ENCODE measurements at regions not wholly inside any gene's neighbourhood (a gene's known extent, or its start where the extent isn't known, plus 50 kb on each side); places are given as distances from the start of the nearest gene placed in this dataset.

GRCh38 chr1:30523055-30524020, 200.0 kb downstream of the MATN1 start:
- Histone ChIP-seq H3K4me1 (ENCODE audit: low read depth, poor library complexity, severe bottlenecking) (no peaks in the 10 kb centered on the region), H4K20me1 (ENCODE audit: insufficient read depth) (no peaks in the 10 kb centered on the region), H3K79me2 (ENCODE audit: insufficient read depth, low read depth) (no peaks in the 10 kb centered on the region), H3K4me2 (no peak overlapping the region), H3K27ac (no peak overlapping the region), H3K9ac (no peak overlapping the region), H3K4me3 (IDR thresholded peaks at IDR 0.05; ENCODE audit: insufficient read depth, low read depth, low read length) (no peak overlapping the region), H3K36me3 (ENCODE audit: insufficient read depth) (no peaks in the 10 kb centered on the region), H3K27me3 (ENCODE audit: insufficient read depth, low read depth) (peaks cover 9% of the 10 kb centered on the region; the same call in 1 of the 2 replicates), H2AFZ (ENCODE audit: low read depth) (no peak overlapping the region)
- no peak for TF ChIP-seq CTCF (conservative IDR thresholded peaks at IDR 0.05; ENCODE audit: low read depth, low read length)

GRCh38 chr1:30522031-30523004, 201.1 kb downstream of the MATN1 start:
- TF ChIP-seq CTCF (conservative IDR thresholded peaks at IDR 0.05; ENCODE audit: low read depth, low read length): no peak
- H3K9ac ChIP-seq: no peak overlapping the region
- no peak overlapping the region for H3K4me3 ChIP-seq (IDR thresholded peaks at IDR 0.05; ENCODE audit: insufficient read depth, low read depth, low read length)
- H4K20me1 ChIP-seq (ENCODE audit: insufficient read depth): no peaks in the 10 kb centered on the region
- no peaks in the 10 kb centered on the region for H3K4me1 ChIP-seq (ENCODE audit: low read depth, poor library complexity, severe bottlenecking)
- peaks cover 9% of the 10 kb centered on the region; the same call in 1 of the 2 replicates for H3K27me3 ChIP-seq (ENCODE audit: insufficient read depth, low read depth)
- H3K4me2 ChIP-seq: no peak overlapping the region
- no peak overlapping the region for H3K27ac ChIP-seq
- H2AFZ ChIP-seq (ENCODE audit: low read depth): no peak overlapping the region
- H3K36me3 ChIP-seq (ENCODE audit: insufficient read depth): no peaks in the 10 kb centered on the region
- H3K79me2 ChIP-seq (ENCODE audit: insufficient read depth, low read depth): no peaks in the 10 kb centered on the region

GRCh38 chr1:30521261-30521865, 202.0 kb downstream of the MATN1 start:
- TF ChIP-seq CTCF (conservative IDR thresholded peaks at IDR 0.05; ENCODE audit: low read depth, low read length): no peak
- peaks cover 2% of the 10 kb centered on the region; the same call in 1 of the 2 replicates for H3K27me3 ChIP-seq (ENCODE audit: insufficient read depth, low read depth)

GRCh38 chr1:30520476-30520875, 202.9 kb downstream of the MATN1 start:
- Histone ChIP-seq H3K4me1 (ENCODE audit: low read depth, poor library complexity, severe bottlenecking) (no peaks in the 10 kb centered on the region), H2AFZ (ENCODE audit: low read depth) (no peak overlapping the region), H4K20me1 (ENCODE audit: insufficient read depth) (no peaks in the 10 kb centered on the region), H3K27ac (no peak overlapping the region), H3K4me3 (IDR thresholded peaks at IDR 0.05; ENCODE audit: insufficient read depth, low read depth, low read length) (no peak overlapping the region), H3K79me2 (ENCODE audit: insufficient read depth, low read depth) (no peaks in the 10 kb centered on the region), H3K27me3 (ENCODE audit: insufficient read depth, low read depth) (no peaks in the 10 kb centered on the region; the same call in 1 of the 2 replicates), H3K36me3 (ENCODE audit: insufficient read depth) (no peaks in the 10 kb centered on the region), H3K4me2 (no peak overlapping the region), H3K9ac (no peak overlapping the region)
- no peak for TF ChIP-seq CTCF (conservative IDR thresholded peaks at IDR 0.05; ENCODE audit: low read depth, low read length)

More at GRCh38 chr1:30521261-30521865, 202.0 kb downstream of the MATN1 start:
- H3K4me2 ChIP-seq: no peak overlapping the region
- H3K27ac ChIP-seq: no peak overlapping the region
- no peak overlapping the region for H3K9ac ChIP-seq
- H3K36me3 ChIP-seq (ENCODE audit: insufficient read depth): no peaks in the 10 kb centered on the region
- no peaks in the 10 kb centered on the region for H4K20me1 ChIP-seq (ENCODE audit: insufficient read depth)
- no peak overlapping the region for H3K4me3 ChIP-seq (IDR thresholded peaks at IDR 0.05; ENCODE audit: insufficient read depth, low read depth, low read length)
- no peaks in the 10 kb centered on the region for H3K79me2 ChIP-seq (ENCODE audit: insufficient read depth, low read depth)
- H2AFZ ChIP-seq (ENCODE audit: low read depth): no peak overlapping the region
- H3K4me1 ChIP-seq (ENCODE audit: low read depth, poor library complexity, severe bottlenecking): no peaks in the 10 kb centered on the region

Data from KMS-11 (cell line).